ENCODE measurements at regions not wholly inside any gene's neighbourhood (a gene's known extent, or its start where the extent isn't known, plus 50 kb on each side); places are given as distances from the start of the nearest gene placed in this dataset.

GRCh38 chr4:54499308-54500074 is 158.3 kb upstream of the KIT start:
- Histone ChIP-seq H3K4me3 (ENCODE audit: low read depth in 1 of 2, low read length in 1 of 2) (no peak overlapping the region), H3K27me3 (no peaks in the 10 kb centered on the region), H3K4me1 (ENCODE audit: control insufficient read depth in 1 of 2, insufficient read depth in 1 of 2, low read depth in 1 of 2, low read length in 1 of 2) (no peaks in the 10 kb centered on the region), H3K27ac (no peak overlapping the region), H3K36me3 (no peaks in the 10 kb centered on the region), H3K9me3 (no peaks in the 10 kb centered on the region)
- no peak for TF ChIP-seq CTCF (IDR thresholded peaks at IDR 0.05)

GRCh38 chr4:54505362-54505761 is 152.4 kb upstream of the KIT start:
- Histone ChIP-seq H3K27ac (no peak overlapping the region), H3K36me3 (no peaks in the 10 kb centered on the region), H3K27me3 (no peaks in the 10 kb centered on the region), H3K9me3 (no peaks in the 10 kb centered on the region), H3K4me1 (ENCODE audit: control insufficient read depth in 1 of 2, insufficient read depth in 1 of 2, low read depth in 1 of 2, low read length in 1 of 2) (no peaks in the 10 kb centered on the region), H3K4me3 (ENCODE audit: low read depth in 1 of 2, low read length in 1 of 2) (no peak overlapping the region)
- TF ChIP-seq CTCF (IDR thresholded peaks at IDR 0.05): no peak

GRCh38 chr4:54505996-54506395 is 151.8 kb upstream of the KIT start:
- Histone ChIP-seq H3K36me3 (no peaks in the 10 kb centered on the region), H3K27ac (no peak overlapping the region), H3K9me3 (no peaks in the 10 kb centered on the region), H3K4me3 (ENCODE audit: low read depth in 1 of 2, low read length in 1 of 2) (no peak overlapping the region), H3K27me3 (no peaks in the 10 kb centered on the region), H3K4me1 (ENCODE audit: control insufficient read depth in 1 of 2, insufficient read depth in 1 of 2, low read depth in 1 of 2, low read length in 1 of 2) (no peaks in the 10 kb centered on the region)
- no peak for TF ChIP-seq CTCF (IDR thresholded peaks at IDR 0.05)

GRCh38 chr4:54509057-54509456 is 148.7 kb upstream of the KIT start:
- H3K27ac ChIP-seq: no peak overlapping the region
- H3K27me3 ChIP-seq: no peaks in the 10 kb centered on the region
- H3K9me3 ChIP-seq: no peaks in the 10 kb centered on the region
- H3K4me3 ChIP-seq (ENCODE audit: low read depth in 1 of 2, low read length in 1 of 2): no peak overlapping the region
- H3K36me3 ChIP-seq: no peaks in the 10 kb centered on the region
- H3K4me1 ChIP-seq (ENCODE audit: control insufficient read depth in 1 of 2, insufficient read depth in 1 of 2, low read depth in 1 of 2, low read length in 1 of 2): no peaks in the 10 kb centered on the region
- no peak for TF ChIP-seq CTCF (IDR thresholded peaks at IDR 0.05)

GRCh38 chr4:54513204-54513603 is 144.6 kb upstream of the KIT start:
- Histone ChIP-seq H3K4me3 (ENCODE audit: low read depth in 1 of 2, low read length in 1 of 2) (no peak overlapping the region), H3K36me3 (no peaks in the 10 kb centered on the region), H3K9me3 (no peaks in the 10 kb centered on the region), H3K4me1 (ENCODE audit: control insufficient read depth in 1 of 2, insufficient read depth in 1 of 2, low read depth in 1 of 2, low read length in 1 of 2) (no peaks in the 10 kb centered on the region), H3K27ac (no peak overlapping the region), H3K27me3 (no peaks in the 10 kb centered on the region)
- no peak for TF ChIP-seq CTCF (IDR thresholded peaks at IDR 0.05)
